GM12891 (cell line): ENCODE measurements at regions not wholly inside any gene's neighbourhood (a gene's known extent, or its start where the extent isn't known, plus 50 kb on each side); places are given as distances from the start of the nearest gene placed in this dataset.

Source experiments
- PAX5 ChIP-seq: IDR thresholded peaks from 2 replicates; pipeline ENCODE4 v1.6.1; 2011; ENCODE audit warnings: low read length, moderate library complexity, mild to moderate bottlenecking; ENCODE audit not compliant: insufficient read depth, severe bottlenecking
- POLR2A ChIP-seq: IDR thresholded peaks from 2 replicates; pipeline ENCODE4 v1.6.1; 2011; ENCODE audit warnings: low read depth, low read length, control low read depth
- POLR2AphosphoS5 ChIP-seq: IDR thresholded peaks from 2 replicates; pipeline ENCODE4 v1.6.1; 2011; ENCODE audit warnings: low read depth, low read length, control low read depth
- POU2F2 ChIP-seq: IDR thresholded peaks from 2 replicates; pipeline ENCODE4 v1.6.1; 2011; ENCODE audit warnings: low read depth, mild to moderate bottlenecking, control low read depth, low read length, moderate library complexity
- SPI1 ChIP-seq: IDR thresholded peaks from 2 replicates; pipeline ENCODE4 v1.6.1; 2011; ENCODE audit warnings: low read depth, low read length, control low read depth
- TAF1 ChIP-seq: IDR thresholded peaks from 2 replicates; pipeline ENCODE4 v1.6.1; 2011; ENCODE audit warnings: low read depth, low read length, control low read depth

DNA sequence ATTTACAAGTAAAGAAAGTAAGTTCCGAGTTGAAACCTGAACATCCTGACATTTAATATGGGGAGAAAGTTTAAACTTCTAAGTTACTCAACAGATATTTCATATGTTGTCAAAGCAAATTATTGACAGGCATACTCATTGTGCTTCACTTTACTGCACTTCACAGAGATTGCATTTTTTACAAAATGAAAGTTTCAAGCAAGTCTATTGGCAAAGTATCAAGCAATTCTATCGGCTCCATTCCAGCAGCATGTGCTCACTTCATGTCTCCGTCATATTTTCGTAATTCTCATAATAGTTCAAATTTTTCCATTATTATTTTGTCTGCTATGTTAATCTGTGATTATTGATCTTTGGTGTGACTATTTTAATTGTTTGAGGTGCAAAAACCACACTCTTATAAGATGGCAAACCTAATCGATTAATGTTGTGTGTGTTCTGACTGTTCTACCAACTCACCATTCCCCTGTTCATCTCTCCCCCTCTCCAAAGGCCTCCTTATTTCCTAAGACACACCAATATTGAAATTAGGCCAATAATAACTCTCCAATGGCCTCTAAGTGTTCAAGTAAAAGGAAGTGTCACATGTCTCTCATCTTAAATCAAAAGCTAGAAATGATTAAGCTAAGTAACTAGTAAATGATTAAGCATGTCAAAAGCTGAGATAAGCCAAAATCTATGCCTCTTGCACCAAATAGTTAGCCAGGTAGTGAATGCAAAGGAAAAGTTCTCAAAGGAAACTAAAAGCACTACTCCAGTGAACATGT is 68.2 kb upstream of the BCL9 start:
- TF ChIP-seq POU2F2: no peak
- TF ChIP-seq POLR2AphosphoS5: no peak
- TF ChIP-seq POLR2A: no peak
- no peak for TF ChIP-seq SPI1
- no peak for TF ChIP-seq TAF1
- TF ChIP-seq PAX5: no peak
